SKM-1 treated with dmso at 0.1 percent for 144 hours (cell line): ENCODE measurements at regions not wholly inside any gene's neighbourhood (a gene's known extent, or its start where the extent isn't known, plus 50 kb on each side); places are given as distances from the start of the nearest gene placed in this dataset.

Experiments used
- DNase-seq: peaks from one replicate; lab custom pipeline; 2025; ENCODE audit not compliant: unreplicated experiment; lab: John Stamatoyannopoulos, UW

DNA sequence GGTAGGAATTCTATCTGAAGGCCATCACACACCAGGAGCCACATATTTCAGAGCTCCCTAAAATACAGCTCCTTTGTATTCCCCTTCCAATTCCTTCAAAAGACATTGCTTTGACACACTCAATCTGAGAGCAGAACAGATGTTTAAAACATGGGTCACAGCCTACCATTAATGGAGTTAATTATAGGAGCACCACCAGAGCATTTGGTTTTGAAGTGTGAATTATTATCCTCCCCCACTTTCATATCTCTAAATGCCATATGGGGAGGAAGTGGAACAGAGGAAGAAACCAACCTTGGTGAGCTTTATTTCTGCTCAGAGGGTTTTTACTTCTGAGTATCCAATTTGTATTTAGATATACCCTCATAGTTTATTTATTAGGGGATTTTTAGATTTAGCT, 50.7 kb upstream of the TNFRSF21 start:
- DNase-seq: no peak

DNA sequence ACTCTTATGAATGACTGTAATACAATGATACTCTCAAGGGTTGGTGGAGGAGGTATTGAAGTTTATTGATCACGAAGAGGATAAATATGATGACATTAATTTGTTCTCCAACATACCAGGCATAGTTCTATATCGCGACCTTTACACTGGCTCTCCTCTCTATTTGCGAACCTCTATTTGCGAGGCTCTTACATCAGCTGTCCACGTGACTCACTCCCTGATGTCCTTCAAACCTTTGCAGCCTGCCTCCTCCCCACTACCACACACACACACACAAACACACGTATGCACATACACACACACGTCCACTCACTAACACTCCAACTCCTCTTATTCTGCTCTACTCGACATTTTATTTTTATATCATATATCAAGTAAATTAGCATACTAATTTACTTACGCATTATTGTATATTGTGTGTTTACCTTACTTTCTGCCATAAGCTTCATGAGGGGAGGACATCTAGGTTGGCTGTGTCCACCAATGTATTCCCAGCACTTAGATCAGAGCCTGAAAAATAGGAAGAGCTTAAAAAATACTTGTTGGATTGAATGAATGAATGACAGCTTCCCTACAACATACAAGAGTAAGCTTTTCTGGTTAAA, 53.3 kb upstream of the TNFRSF21 start:
- no peak for DNase-seq

DNA sequence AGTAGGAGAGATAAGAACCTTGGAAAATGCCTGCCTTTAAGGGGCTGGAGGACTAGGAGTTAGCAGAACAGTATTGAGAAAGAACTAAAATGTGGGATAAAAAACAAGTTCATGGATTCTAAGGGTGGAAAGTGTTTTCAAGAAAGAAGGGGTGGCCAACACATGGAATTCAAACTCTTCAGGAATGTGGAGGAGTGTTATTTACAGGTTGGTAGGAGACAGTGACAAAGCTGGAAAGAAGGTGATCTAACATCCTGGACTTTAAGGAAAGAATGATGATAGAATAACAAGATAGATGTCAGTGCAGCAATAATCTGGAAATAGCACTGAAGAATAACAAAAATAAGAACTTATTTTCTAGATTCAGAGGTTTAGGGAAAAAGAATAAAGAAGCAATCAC, 54.0 kb upstream of the TNFRSF21 start:
- no peak for DNase-seq

DNA sequence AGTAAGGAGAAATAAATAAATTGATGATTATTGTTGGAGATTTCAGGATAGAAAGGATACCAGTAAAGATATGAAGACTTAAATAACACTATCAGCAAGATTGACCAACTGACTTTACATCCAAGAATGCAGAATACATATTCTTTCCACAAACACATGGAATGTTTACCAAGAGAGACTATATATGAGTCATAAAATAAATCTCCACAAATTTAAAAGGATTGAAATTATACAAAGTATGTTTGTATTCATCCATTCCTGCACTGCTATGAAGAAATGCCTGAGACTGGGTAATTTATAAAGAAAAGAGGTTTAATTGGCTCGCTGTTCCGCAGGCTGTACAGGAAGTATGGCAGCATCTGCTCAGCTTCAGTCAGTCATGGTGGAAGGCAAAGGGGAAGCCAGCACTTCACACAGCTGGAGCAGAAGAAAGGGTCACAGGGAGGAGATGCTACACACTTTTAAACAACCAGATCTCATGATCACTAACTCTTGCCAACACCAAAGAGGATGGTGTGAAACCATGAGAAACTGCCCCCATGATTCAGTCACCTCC, 56.7 kb upstream of the TNFRSF21 start:
- no peak for DNase-seq

DNA sequence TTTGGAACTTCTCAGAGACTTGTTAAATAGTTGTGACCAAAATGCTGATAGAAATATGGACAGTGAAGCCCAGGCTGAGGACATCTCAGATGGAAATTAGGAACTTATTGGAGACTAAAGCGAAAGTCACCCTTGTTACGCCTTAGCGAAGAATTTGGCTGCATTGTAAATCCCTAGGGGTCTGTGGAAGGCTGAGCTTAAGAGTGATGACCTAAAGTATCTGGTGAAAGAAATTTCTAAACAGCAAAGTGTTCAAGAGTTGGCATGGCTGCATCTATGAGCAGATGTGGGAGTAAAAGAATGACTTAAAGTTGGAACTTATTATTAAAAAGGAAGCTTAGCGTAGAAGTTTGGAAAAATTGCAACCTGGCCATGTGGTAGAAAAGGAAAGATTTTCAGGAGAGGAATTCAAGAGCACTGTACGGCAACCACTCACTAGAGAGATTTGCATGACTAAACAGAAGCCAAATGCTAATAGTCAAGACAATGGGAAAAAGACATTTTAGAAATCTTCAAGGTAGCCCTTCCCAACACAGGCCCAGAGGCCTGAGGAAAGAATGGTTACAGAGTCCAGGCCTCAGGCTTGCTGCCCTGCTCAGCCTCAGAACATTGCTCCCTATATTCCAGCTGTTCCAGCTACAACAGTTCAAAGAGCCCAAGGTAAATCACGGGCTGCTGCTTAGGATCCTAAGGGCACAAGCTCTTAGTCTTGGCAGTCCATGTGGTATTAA, 61.6 kb upstream of the TNFRSF21 start:
- DNase-seq: no peak

DNA sequence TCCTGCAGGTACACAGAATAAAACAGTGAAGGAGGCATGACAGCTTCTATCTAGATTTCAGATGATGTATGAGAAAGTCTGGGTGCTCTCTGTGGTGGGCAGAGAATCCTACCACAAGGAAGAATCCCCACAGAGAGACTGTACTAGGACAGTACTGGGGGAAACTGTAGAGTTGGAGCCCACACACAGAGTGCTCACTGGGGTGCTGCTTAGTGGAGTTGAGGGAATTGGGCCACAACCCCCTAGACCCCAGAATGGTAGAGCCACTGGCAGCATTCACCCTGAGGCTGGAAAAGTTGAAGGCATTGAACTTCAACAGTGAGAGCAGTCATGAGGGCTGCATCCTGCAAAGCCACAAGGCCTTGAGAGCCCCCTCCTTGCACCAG, 62.2 kb upstream of the TNFRSF21 start:
- no peak for DNase-seq

DNA sequence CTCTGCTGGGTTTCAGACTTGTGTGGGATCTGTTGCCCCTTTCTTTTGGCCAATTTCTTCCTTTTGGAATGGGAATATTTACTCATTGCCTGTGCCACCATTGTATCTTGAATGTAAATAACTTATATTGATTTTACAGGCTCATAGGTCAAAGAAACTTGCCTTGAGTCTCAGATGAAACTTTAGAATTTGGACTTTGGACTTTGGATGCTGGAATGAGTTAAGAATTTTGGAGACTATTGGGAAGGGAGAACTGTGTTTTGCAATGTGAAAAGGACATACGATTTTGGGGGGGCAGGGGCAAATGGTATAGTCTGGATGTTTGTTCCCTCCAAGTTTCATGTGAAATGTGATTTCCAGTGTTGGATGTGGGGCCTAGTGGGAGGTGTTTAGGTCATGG, 62.6 kb upstream of the TNFRSF21 start:
- no peak for DNase-seq

DNA sequence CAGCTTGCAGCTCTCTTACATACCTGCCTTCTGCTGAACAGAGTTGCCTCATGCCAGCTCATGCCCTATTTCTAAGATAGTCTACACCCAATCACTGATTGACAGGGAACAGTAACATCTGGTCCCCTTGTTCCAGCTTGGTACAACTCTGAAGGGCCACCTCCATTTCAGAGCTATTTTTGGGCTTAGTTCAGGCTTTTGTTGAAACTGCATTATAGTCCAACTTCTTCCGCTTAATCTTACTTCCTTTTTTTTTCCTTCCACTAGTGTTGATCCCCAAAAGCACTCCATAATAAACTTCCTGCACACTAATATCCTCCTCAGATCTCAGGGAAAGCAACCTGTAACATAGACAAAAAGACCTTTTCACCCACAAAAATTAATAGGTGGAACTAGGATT, 65.7 kb upstream of the TNFRSF21 start:
- peak; percentile 9 for DNase-seq

DNA sequence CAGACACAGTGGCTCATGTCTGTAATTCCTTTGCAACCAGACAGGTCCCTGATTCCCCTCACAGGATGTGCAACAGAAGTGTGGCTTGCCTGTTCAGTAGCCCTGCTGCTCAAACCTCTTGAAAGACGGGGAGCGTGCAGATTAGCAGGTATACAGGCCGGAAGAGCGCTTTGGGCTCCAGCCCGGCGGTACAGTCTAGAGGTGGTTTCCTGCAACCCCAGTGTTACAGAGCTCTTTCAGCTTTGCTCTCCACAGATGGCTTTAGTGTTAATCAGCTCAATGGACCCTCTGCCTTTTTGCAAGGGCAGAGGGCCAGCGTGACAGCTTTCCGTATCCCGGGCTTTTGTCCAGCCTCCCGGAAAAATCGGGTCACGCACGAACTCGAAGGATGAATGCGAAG, 67.2 kb upstream of the TNFRSF21 start:
- no peak for DNase-seq

DNA sequence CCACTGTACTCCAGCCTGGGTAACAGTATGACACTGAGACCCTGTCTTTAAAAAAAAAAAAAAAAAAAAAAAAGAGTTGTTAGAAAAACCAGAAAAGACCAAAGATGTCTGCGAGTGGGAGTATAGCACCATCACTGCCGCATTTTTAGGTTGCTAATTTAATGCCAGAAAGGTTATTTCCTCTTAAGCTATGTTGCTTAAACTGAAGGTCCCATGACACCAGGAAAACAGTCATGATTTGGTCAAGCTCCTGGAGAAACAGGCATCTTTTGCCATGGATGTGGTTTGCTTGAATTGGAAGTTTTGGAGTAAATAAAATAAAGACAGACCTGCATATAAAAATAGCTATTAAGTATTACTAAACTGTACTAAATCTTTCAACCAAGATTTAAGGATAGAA, 68.3 kb upstream of the TNFRSF21 start:
- no peak for DNase-seq

DNA sequence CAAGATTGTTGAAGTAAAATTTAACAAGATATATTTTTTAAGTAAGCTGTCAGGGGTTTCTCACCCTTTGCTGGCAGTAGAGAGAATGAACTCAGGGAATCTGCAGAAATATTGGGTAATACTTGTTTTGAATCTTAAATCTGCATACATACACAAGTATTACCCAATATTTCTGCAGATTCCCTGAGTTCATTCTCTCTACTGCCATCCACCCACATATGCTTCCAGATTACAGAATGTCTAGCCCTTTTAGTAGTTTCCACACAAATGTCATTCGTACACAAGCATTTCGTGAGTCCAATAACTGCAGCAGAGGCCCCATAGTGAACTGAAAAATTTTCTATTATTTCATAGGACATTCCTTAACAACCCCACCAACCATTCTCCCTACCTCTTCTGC, 69.6 kb upstream of the TNFRSF21 start:
- DNase-seq: no peak

DNA sequence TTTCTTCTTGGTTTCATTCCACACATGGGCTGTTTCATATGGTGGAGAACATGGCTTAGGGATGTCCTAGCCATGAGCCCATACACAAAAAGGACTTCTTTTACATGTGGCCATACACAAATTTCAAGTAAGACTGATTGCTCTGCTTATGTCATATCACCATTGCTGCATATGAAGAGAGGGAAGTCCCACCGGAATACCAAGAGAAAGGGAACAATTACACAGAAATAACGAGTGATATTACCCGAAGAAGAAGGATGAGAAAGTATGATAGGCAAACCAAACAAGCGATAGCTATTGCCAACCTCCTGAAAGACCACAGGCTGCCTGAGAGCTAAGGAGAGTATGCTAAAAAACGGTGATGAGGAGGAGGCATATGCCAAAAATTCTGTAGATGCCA, 70.5 kb upstream of the TNFRSF21 start:
- DNase-seq: no peak

DNA sequence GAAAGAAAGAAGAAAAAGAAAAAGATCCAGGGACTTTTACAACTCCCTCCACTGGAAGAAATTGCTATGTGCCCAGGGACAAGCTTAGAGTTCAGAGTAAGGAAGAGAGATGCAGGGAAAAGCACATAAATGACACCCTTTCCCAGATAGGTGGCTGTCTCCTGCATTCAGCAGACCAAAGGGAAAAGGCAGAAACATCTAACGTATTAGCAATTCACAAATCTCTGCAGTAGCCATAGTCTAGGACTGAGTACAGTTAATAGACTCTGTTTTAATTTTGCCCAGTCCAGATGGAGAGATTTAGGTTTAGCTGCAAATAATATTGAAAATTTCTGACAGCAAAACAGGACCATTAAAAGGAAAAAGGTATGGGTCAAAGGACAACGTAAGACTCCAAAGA, 71.3 kb upstream of the TNFRSF21 start:
- no peak for DNase-seq

DNA sequence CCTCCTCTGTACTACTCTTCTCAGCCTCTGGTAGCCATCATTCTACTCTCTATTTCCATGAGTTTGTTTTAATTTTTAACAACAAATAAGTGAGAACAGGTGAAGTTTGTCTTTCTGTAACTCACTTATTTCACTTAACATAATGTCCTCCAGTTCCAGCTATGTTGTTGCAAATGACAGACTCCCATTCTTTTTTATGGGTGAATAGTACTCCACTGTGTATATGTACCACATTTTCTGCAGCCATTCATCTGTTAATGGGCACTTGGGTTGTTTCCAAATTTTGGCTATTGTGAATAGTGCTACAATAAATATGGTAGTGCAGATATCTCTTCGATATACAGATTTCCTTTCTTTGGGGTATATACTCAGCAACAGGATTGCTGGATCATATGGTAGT, 73.7 kb upstream of the TNFRSF21 start:
- no peak for DNase-seq

DNA sequence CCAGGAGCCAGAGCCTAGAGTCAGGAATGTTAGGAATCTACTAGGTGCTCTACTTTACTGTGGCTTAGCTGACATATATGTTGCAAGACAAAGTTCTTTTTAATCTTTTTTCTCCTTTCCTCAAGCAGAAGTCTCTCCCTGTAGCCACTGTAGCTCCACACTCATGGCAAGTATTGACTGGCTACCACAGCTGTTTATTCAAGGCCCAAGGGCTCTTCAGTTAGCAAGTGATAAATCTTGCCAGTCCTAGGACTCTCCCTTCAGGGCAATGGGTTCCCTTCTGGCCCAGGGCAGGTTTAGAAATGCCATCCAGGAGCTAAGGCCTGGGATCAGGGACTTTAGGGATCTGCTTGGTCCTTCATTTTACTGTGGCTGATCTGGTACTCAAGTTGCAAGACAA, 82.0 kb upstream of the TNFRSF21 start:
- no peak for DNase-seq

DNA sequence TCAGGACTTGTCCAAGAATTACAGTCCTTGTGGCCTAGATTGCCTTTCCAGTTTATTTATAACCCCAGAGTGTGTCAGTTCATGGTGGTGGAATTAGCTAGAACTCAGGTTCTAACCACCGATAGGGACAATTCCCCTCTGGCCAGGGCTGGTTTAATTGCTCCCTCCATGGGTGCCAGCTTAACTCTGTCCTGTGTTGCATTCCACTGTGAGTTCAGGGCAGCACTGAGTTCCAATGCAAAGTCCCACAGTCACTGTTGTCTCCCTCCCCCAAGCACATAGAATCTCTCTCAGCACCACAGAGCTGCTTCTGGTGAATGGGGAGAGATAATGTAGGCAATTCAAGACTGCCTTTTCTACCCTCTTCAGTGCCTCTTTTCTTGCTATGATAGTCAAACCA, 82.5 kb upstream of the TNFRSF21 start:
- no peak for DNase-seq

DNA sequence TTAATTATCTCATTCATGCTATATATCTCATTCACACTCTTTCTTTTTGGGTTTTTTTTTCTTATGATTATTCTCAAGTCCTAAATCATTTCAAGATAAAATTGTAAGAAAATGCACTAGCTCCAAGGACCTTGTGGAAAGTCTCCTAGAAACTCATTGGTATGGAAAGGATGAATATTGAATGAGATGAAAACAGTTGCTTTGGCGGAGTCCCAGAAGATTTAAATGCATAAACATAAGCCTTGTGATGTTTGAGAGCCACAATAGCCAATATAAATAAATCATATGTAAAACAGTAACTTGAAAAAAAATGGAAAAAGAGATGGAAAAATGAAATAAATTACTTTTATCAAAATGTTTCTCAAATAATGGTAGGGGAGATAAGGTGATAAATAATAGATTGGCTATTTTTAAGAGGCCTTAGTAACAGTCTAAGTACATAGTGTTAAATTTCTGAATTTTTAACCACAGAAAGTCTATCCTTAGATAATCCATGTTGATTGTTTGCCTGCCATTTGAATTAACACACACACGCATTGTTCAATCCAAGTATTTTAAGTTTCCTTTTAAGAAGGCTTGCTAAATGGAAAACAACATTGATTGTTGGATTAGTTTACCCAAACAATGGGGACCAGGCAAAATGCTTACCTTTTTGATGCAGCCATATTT, 81.1 kb upstream of the CD2AP start:
- DNase-seq: no peak

DNA sequence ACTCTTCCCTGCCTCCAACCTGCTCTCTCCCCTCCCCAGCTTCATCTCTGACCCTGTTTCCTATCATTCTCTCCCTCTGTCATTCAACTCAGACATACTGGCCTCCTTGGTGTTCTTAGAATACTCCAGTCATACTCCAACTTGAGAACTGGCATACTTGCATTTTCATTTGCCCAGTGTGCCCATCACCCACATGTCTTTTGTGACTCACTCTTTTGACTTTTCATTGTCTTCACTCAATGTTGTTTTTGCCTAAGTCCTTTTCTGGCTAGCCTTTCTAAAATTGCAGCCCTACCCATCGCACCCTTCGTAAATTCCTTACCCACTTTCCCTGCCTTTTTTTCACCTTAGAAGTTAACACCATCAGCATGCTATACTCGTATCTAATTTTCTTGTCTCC, 77.0 kb upstream of the CD2AP start:
- DNase-seq: no peak

DNA sequence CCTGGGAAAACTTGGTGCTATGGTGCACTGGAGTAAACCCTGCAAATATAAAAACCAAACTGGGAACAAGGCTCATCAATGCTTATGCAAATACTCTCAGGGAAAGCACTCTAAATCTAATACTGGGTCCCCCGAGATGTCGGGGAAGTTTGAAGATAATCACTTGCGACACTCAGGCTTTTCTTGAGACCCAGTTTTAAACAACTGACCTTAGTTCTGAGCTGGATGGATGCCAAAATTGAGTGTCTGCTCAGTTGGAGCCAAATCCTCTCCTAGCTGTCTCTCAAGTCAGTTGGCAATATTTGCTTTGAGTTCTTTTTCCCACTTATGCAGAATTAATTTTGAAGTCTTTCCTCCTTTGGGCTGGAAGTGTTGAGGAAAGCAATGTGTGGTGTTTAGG, 75.5 kb upstream of the CD2AP start:
- no peak for DNase-seq

DNA sequence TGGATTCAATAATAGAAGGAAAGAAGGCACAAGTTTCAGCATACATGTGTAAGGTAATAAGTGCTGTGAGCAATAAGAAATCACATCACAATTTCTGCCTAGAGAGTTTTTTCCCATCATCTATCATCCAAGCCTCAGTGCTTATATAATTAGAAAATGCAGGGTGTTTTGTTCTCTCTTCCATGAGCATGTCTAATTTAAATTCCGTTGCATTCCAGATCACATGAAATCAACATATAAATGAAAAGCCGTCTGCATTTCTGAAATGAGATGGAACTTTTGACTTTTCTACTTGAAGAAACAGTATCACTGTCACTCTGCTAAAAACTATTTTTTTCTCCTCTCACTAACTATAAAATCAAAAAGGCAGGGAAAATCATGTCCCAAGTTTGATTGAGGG, 74.5 kb upstream of the CD2AP start:
- DNase-seq: no peak

DNA sequence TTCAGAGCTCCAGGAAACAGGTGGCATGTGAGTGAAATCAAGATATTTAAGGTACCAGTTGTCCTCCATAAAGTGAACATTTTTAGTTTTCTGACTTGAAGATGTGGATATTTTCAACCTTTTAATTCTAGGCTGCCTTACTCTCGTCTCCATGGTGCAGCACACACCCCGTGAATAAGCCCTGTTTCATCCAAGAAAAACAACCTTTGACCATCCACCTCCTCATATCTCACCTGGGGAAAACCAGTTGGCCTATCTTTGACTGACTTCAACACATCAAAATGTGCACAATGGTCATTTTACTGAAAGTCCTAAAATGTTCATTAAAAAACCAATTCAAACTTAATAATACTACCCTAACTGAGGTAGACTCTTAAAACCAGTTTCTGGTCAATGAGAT, 73.8 kb upstream of the CD2AP start:
- DNase-seq: no peak

DNA sequence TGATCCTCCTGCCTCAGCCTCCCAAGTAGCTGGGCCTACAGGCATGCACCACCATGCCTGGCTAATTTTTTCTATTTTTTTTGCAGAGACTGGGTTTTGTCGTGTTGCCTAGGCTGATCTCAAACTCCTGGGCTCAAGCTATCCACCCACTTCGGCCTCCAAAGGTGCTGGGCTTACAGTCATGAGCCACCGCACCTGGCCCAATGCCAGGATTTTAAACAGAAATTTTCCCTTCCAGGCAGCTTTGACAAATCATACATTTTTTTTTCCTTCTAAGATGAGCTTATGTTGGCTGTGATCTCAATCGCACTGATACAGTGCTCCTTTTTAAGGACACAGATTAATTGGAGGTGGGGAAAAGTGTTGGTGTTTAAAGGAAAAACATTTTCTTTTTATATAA, 73.2 kb upstream of the CD2AP start:
- no peak for DNase-seq
